IMR-90 (cell line): ENCODE measurements at regions not wholly inside any gene's neighbourhood (a gene's known extent, or its start where the extent isn't known, plus 50 kb on each side); places are given as distances from the start of the nearest gene placed in this dataset.

ENCODE experiments used
- CTCF ChIP-seq: conservative IDR thresholded peaks from 2 replicates; pipeline ENCODE4 v1.5.1; 2012; ENCODE audit warnings: mild to moderate bottlenecking, low read depth, low read length, improper control_type of control experiment
- MXI1 ChIP-seq: IDR thresholded peaks from 2 replicates; pipeline ENCODE4 v1.6.1; 2012; ENCODE audit warnings: low read depth, mild to moderate bottlenecking, low read length, moderate library complexity, borderline replicate concordance
- RCOR1 ChIP-seq: IDR thresholded peaks from 2 replicates; pipeline ENCODE4 v1.6.1; 2012; ENCODE audit warnings: mild to moderate bottlenecking, low read length, improper control_type of control experiment; ENCODE audit not compliant: insufficient replicate concordance
- SMC3 ChIP-seq: fragments of 150-350 bp; IDR thresholded peaks from 2 replicates; pipeline ENCODE4 v1.6.1; 2016; ENCODE audit warnings: low read depth, mild to moderate bottlenecking, antibody characterized with exemption, low read length, moderate library complexity
- USF2 ChIP-seq: fragments of 150-350 bp; IDR thresholded peaks from 2 replicates; pipeline ENCODE4 v1.6.1; 2017; ENCODE audit warnings: mild to moderate bottlenecking, antibody characterized with exemption, low read length, low read depth

GRCh38 chr5:82975812-82976211, 101.4 kb downstream of the TMEM167A start:
- no peak for TF ChIP-seq USF2
- no peak for TF ChIP-seq CTCF
- no peak for TF ChIP-seq RCOR1
- no peak for TF ChIP-seq SMC3
- no peak for TF ChIP-seq MXI1
